WTC11 (cell line): ENCODE measurements at regions not wholly inside any gene's neighbourhood (a gene's known extent, or its start where the extent isn't known, plus 50 kb on each side); places are given as distances from the start of the nearest gene placed in this dataset.
A peak's percentile ranks its signal among the peaks of the same experiment; 100 is the strongest.

Experiments
- ATAC-seq: fragments of 200-7000 bp; cut with Tn5 transposase; 2 replicates; pipeline ENCODE4 v1.10.0; 2021; ENCODE audit warnings: mild to moderate bottlenecking, moderate library complexity
- CTCF ChIA-PET: fragments of 300-600 bp; sonication (Branson Sonifier 250); formaldehyde crosslinking; loops from one replicate; lab custom pipeline; 2021; ENCODE audit warnings: antibody characterized with exemption; lab: Charles Lee
- POLR2A ChIA-PET: fragments of 350-600 bp; sonication (Branson Sonifier 250); formaldehyde crosslinking; loops from one replicate; lab custom pipeline; 2021; ENCODE audit warnings: antibody characterized with exemption; lab: Charles Lee
- DNase-seq: peaks from one replicate; pipeline ENCODE4 v3.0.0; 2021; ENCODE audit warnings: low spot score
- H3K27ac Mint-ChIP-seq: 2 replicates; pipeline ENCODE4 v1.8.0; 2021; ENCODE audit warnings: mixed read lengths
- H3K27me3 Mint-ChIP-seq: 2 replicates; pipeline ENCODE4 v1.8.0; 2021; ENCODE audit warnings: low read depth, mild to moderate bottlenecking, moderate library complexity, mixed read lengths
- H3K36me3 Mint-ChIP-seq: 2 replicates; pipeline ENCODE4 v1.8.0; 2021; ENCODE audit warnings: mixed read lengths
- H3K4me1 Mint-ChIP-seq: 2 replicates; pipeline ENCODE4 v1.8.0; 2022; ENCODE audit warnings: mixed read lengths
- H3K4me3 Mint-ChIP-seq: 2 replicates; pipeline ENCODE4 v1.8.0; 2021; ENCODE audit warnings: mild to moderate bottlenecking, moderate library complexity, mixed read lengths
- H3K9me3 Mint-ChIP-seq: 2 replicates; pipeline ENCODE4 v1.8.0; 2021; ENCODE audit warnings: mixed read lengths
- CREB1 ChIP-seq: sonication (generic); formaldehyde crosslinking; IDR thresholded peaks from 2 replicates; pipeline ENCODE4 v1.8.0; 2023; ENCODE audit warnings: mild to moderate bottlenecking, missing genetic modification reagents
- IRF2 ChIP-seq: sonication (generic); formaldehyde crosslinking; IDR thresholded peaks from 2 replicates; pipeline ENCODE4 v1.8.0; 2022; ENCODE audit warnings: low read depth, missing genetic modification reagents, borderline replicate concordance
- NFATC4 ChIP-seq: fragments of 250-450 bp; sonication (Bioruptor Pico); IDR thresholded peaks from 2 replicates; pipeline ENCODE4 v1.9.0; 2021; ENCODE audit warnings: mild to moderate bottlenecking
- NFYB ChIP-seq: sonication (generic); formaldehyde crosslinking; conservative IDR thresholded peaks from 2 replicates; pipeline ENCODE4 v1.8.0; 2022; ENCODE audit warnings: low read depth, missing genetic modification reagents
- RELA ChIP-seq: sonication (generic); formaldehyde crosslinking; IDR thresholded peaks from 2 replicates; pipeline ENCODE4 v1.8.1; 2022; ENCODE audit warnings: missing genetic modification reagents, mild to moderate bottlenecking, borderline replicate concordance
- ZNF396 ChIP-seq: fragments of 250-450 bp; sonication (Bioruptor Pico); IDR thresholded peaks from 2 replicates; pipeline ENCODE4 v1.8.0; 2021; ENCODE audit warnings: mild to moderate bottlenecking, moderate library complexity, borderline replicate concordance
- TF ChIP-seq, protein P1 (sequence below): fragments of 200-600 bp; IDR thresholded peaks from 2 replicates; pipeline ENCODE4 v1.8.0; 2022; ENCODE audit warnings: antibody characterized with exemption
- TF ChIP-seq, protein P2 (sequence below): fragments of 250-450 bp; sonication (Bioruptor Pico); IDR thresholded peaks from 2 replicates; pipeline ENCODE4 v1.9.0; 2021; ENCODE audit warnings: mild to moderate bottlenecking
- TF ChIP-seq, protein P3 (sequence below): sonication (generic); formaldehyde crosslinking; IDR thresholded peaks from 2 replicates; pipeline ENCODE4 v1.8.1; 2023; ENCODE audit warnings: mild to moderate bottlenecking, missing genetic modification reagents, moderate library complexity
- TF ChIP-seq, protein P4 (sequence below): sonication (generic); formaldehyde crosslinking; IDR thresholded peaks from 2 replicates; pipeline ENCODE4 v1.8.1; 2023; ENCODE audit warnings: mild to moderate bottlenecking, missing genetic modification reagents, borderline replicate concordance
- TF ChIP-seq, protein P5 (sequence below): sonication (generic); formaldehyde crosslinking; IDR thresholded peaks from 2 replicates; pipeline ENCODE4 v1.8.1; 2023; ENCODE audit warnings: mild to moderate bottlenecking, missing genetic modification reagents
- TF ChIP-seq, protein P6 (sequence below): sonication (generic); formaldehyde crosslinking; IDR thresholded peaks from 2 replicates; pipeline ENCODE4 v1.8.0; 2022; ENCODE audit warnings: mild to moderate bottlenecking, missing genetic modification reagents
- TF ChIP-seq, protein P7 (sequence below): sonication (generic); formaldehyde crosslinking; IDR thresholded peaks from 2 replicates; pipeline ENCODE4 v1.8.1; 2022; ENCODE audit warnings: low read depth, missing genetic modification reagents, borderline replicate concordance

DNA sequence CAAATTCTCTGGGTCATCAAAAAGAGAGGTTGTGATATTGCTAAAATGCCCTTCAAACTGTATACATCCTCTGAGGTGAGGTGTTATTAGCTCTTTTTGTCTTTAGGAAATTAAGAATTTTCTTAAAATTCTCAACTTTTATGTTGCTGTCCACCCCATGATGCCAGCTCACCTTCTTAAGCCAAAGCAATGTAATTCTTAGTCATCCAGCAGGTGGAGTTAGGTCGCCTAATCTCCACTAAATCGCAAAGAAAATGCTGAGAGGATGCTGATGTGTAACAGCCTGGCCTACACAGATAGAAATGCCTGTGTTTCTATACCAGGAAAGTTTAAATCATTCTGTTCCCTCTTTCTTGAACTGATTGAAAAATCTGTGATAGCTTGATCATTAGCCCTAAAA lies 770.2 kb upstream of the ALCAM start:
- ATAC-seq (peak; percentile 90), DNase-seq (no peak)
- no peaks in the 10 kb centered on the region for H3K9me3 Mint-ChIP-seq
- TF ChIP-seq RELA: no peak
- TF ChIP-seq, protein P1, sequence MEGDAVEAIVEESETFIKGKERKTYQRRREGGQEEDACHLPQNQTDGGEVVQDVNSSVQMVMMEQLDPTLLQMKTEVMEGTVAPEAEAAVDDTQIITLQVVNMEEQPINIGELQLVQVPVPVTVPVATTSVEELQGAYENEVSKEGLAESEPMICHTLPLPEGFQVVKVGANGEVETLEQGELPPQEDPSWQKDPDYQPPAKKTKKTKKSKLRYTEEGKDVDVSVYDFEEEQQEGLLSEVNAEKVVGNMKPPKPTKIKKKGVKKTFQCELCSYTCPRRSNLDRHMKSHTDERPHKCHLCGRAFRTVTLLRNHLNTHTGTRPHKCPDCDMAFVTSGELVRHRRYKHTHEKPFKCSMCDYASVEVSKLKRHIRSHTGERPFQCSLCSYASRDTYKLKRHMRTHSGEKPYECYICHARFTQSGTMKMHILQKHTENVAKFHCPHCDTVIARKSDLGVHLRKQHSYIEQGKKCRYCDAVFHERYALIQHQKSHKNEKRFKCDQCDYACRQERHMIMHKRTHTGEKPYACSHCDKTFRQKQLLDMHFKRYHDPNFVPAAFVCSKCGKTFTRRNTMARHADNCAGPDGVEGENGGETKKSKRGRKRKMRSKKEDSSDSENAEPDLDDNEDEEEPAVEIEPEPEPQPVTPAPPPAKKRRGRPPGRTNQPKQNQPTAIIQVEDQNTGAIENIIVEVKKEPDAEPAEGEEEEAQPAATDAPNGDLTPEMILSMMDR: peak; percentile 32; the same call in 1 of the 2 replicates
- no peak for TF ChIP-seq CREB1 (CRISPR knock-in tag)
- TF ChIP-seq, protein P2, sequence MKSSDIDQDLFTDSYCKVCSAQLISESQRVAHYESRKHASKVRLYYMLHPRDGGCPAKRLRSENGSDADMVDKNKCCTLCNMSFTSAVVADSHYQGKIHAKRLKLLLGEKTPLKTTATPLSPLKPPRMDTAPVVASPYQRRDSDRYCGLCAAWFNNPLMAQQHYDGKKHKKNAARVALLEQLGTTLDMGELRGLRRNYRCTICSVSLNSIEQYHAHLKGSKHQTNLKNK: no peak
- TF ChIP-seq, protein P3, sequence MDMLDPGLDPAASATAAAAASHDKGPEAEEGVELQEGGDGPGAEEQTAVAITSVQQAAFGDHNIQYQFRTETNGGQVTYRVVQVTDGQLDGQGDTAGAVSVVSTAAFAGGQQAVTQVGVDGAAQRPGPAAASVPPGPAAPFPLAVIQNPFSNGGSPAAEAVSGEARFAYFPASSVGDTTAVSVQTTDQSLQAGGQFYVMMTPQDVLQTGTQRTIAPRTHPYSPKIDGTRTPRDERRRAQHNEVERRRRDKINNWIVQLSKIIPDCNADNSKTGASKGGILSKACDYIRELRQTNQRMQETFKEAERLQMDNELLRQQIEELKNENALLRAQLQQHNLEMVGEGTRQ (CRISPR knock-in tag): no peak
- TF ChIP-seq NFYB (CRISPR knock-in tag): no peak
- TF ChIP-seq NFATC4: no peak
- no peak overlapping the region for H3K27ac Mint-ChIP-seq
- H3K36me3 Mint-ChIP-seq: no peaks in the 10 kb centered on the region
- H3K4me3 Mint-ChIP-seq: no peak overlapping the region
- H3K27me3 Mint-ChIP-seq: no peaks in the 10 kb centered on the region
- H3K4me1 Mint-ChIP-seq: peaks cover 4% of the 10 kb centered on the region; the same call in 1 of the 2 replicates
- ChIA-PET POLR2A (interaction anchor here (0.9 kb wide), 1 partner anchor 19 kb away, joined by 3 read pairs; no protein-coding TSS in a partner anchor), CTCF (interaction anchor here (0.5 to 1.7 kb wide), 5 partner anchors 30 to 907 kb away, joined by 3 to 11 read pairs (median 3); partner anchors contain the start of gene ALCAM)

DNA sequence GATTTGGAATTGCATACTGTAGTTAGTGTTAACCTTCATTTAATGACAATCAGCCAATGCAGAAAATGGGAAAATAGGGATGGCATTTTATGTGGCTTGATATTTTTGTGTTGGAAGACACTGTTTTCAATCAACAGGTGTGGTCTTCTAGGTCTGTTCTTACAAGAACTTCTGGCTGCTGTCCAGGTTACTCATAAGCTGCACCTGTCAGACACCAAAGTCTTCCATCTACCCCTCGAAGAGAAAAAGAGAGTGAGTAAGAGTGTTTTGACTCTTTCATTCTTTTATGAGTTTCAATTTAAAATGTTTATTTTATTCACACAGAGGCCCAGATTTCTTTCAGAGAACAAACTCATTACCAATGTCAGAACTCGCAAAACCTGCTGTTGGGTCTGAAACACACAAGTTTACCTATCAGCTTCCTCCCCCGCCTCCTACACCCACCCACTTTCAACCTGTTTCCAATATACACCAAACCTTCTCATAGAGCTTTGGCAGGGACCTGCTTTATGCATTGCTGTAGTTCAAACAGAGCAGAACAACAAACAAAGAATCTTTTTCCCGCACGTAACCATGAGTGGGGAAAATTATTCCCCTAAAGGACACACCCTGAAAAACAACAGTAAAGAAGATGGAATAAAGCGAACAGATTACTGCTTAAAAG lies 767.7 kb upstream of the ALCAM start:
- no peak for ATAC-seq
- H3K4me1 Mint-ChIP-seq: peaks cover 4% of the 10 kb centered on the region; the same call in 1 of the 2 replicates
- H3K9me3 Mint-ChIP-seq: no peaks in the 10 kb centered on the region
- DNase-seq: no peak
- no peaks in the 10 kb centered on the region for H3K27me3 Mint-ChIP-seq
- H3K36me3 Mint-ChIP-seq: no peaks in the 10 kb centered on the region
- POLR2A ChIA-PET: no interaction called here
- H3K27ac Mint-ChIP-seq: no peak overlapping the region
- no peak overlapping the region for H3K4me3 Mint-ChIP-seq
- CTCF ChIA-PET: no interaction called here
- TF ChIP-seq, protein P4, sequence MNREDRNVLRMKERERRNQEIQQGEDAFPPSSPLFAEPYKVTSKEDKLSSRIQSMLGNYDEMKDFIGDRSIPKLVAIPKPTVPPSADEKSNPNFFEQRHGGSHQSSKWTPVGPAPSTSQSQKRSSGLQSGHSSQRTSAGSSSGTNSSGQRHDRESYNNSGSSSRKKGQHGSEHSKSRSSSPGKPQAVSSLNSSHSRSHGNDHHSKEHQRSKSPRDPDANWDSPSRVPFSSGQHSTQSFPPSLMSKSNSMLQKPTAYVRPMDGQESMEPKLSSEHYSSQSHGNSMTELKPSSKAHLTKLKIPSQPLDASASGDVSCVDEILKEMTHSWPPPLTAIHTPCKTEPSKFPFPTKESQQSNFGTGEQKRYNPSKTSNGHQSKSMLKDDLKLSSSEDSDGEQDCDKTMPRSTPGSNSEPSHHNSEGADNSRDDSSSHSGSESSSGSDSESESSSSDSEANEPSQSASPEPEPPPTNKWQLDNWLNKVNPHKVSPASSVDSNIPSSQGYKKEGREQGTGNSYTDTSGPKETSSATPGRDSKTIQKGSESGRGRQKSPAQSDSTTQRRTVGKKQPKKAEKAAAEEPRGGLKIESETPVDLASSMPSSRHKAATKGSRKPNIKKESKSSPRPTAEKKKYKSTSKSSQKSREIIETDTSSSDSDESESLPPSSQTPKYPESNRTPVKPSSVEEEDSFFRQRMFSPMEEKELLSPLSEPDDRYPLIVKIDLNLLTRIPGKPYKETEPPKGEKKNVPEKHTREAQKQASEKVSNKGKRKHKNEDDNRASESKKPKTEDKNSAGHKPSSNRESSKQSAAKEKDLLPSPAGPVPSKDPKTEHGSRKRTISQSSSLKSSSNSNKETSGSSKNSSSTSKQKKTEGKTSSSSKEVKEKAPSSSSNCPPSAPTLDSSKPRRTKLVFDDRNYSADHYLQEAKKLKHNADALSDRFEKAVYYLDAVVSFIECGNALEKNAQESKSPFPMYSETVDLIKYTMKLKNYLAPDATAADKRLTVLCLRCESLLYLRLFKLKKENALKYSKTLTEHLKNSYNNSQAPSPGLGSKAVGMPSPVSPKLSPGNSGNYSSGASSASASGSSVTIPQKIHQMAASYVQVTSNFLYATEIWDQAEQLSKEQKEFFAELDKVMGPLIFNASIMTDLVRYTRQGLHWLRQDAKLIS (CRISPR knock-in tag): no peak
- no peak for TF ChIP-seq ZNF396 (CRISPR knock-in tag)
- TF ChIP-seq, protein P5, sequence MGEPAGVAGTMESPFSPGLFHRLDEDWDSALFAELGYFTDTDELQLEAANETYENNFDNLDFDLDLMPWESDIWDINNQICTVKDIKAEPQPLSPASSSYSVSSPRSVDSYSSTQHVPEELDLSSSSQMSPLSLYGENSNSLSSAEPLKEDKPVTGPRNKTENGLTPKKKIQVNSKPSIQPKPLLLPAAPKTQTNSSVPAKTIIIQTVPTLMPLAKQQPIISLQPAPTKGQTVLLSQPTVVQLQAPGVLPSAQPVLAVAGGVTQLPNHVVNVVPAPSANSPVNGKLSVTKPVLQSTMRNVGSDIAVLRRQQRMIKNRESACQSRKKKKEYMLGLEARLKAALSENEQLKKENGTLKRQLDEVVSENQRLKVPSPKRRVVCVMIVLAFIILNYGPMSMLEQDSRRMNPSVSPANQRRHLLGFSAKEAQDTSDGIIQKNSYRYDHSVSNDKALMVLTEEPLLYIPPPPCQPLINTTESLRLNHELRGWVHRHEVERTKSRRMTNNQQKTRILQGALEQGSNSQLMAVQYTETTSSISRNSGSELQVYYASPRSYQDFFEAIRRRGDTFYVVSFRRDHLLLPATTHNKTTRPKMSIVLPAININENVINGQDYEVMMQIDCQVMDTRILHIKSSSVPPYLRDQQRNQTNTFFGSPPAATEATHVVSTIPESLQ (CRISPR knock-in tag): no peak
- TF ChIP-seq, all 79 proteins: peak for 0

DNA sequence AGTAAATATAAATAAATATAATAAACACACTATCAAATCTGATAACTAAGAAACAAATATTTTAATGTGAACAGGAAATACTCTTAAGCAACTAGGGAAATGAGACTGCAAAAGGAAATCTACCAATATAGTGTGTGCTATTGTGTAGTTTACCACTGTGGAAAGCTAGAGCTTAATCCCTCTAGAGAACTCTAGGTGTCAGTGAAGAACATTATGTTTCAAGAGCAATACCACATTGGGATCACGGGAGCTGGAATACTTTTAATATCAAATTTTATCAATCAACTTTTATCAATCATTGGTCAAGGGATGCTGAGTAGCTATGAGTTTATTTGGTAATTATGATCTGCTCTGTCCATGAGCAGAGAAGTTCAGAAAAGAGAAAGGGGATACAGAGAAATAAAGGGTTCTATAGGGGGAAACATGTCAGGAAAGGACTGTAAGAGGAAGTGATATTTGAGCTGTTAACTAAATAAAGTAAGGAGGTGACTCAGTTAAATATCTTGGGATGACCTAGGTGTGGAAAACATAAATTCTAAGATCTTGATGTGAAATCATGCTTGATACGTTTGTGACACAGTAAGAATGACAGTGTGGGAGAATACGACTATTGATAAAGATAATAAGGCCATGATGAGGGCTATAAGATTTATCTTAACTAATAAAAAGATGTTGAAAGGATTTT lies 762.2 kb upstream of the ALCAM start:
- H3K9me3 Mint-ChIP-seq: peaks cover 6% of the 10 kb centered on the region
- ATAC-seq: peak; percentile 83
- H3K36me3 Mint-ChIP-seq: no peaks in the 10 kb centered on the region
- H3K27me3 Mint-ChIP-seq: no peaks in the 10 kb centered on the region
- no peak overlapping the region for H3K27ac Mint-ChIP-seq
- H3K4me1 Mint-ChIP-seq: no peaks in the 10 kb centered on the region
- H3K4me3 Mint-ChIP-seq: no peak overlapping the region
- POLR2A ChIA-PET: interaction anchor here (0.8 kb wide), 1 partner anchor 762 kb away, joined by 3 read pairs; the partner anchor contains the start of gene ALCAM
- CTCF ChIA-PET: interaction anchor here (0.6 to 1.3 kb wide), 6 partner anchors 9 to 552 kb away, joined by 3 to 4 read pairs (median 3); no protein-coding TSS in a partner anchor
- DNase-seq: no peak
- no peak for TF ChIP-seq IRF2
- TF ChIP-seq, protein P6, sequence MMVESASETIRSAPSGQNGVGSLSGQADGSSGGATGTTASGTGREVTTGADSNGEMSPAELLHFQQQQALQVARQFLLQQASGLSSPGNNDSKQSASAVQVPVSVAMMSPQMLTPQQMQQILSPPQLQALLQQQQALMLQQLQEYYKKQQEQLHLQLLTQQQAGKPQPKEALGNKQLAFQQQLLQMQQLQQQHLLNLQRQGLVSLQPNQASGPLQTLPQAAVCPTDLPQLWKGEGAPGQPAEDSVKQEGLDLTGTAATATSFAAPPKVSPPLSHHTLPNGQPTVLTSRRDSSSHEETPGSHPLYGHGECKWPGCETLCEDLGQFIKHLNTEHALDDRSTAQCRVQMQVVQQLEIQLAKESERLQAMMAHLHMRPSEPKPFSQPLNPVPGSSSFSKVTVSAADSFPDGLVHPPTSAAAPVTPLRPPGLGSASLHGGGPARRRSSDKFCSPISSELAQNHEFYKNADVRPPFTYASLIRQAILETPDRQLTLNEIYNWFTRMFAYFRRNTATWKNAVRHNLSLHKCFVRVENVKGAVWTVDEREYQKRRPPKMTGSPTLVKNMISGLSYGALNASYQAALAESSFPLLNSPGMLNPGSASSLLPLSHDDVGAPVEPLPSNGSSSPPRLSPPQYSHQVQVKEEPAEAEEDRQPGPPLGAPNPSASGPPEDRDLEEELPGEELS (CRISPR knock-in tag): no peak
- TF ChIP-seq, protein P7, sequence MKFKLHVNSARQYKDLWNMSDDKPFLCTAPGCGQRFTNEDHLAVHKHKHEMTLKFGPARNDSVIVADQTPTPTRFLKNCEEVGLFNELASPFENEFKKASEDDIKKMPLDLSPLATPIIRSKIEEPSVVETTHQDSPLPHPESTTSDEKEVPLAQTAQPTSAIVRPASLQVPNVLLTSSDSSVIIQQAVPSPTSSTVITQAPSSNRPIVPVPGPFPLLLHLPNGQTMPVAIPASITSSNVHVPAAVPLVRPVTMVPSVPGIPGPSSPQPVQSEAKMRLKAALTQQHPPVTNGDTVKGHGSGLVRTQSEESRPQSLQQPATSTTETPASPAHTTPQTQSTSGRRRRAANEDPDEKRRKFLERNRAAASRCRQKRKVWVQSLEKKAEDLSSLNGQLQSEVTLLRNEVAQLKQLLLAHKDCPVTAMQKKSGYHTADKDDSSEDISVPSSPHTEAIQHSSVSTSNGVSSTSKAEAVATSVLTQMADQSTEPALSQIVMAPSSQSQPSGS (CRISPR knock-in tag): no peak
